ENCODE measurements at regions not wholly inside any gene's neighbourhood (a gene's known extent, or its start where the extent isn't known, plus 50 kb on each side); places are given as distances from the start of the nearest gene placed in this dataset.
"Not testable (repeated sequence)": the region's sequence is repeated elsewhere in the genome, so short reads cannot be mapped to it uniquely, and the experiment has no call there.

GRCh38 chr5:162931501-162931900, 505.9 kb upstream of the CCNG1 start:
- ATAC-seq (no peak), DNase-seq (no peak)
- Mint-ChIP-seq H3K4me1 (no peaks in the 10 kb centered on the region), H3K27me3 (no peaks in the 10 kb centered on the region), H3K9me3 (ENCODE audit: low read depth) (peaks cover 27% of the 10 kb centered on the region), H3K36me3 (ENCODE audit: low read depth) (no peaks in the 10 kb centered on the region), H3K27ac (no peak overlapping the region), H3K4me3 (no peak overlapping the region)
- ChIA-PET POLR2A (no interaction called here), CTCF (no interaction called here)
- intact Hi-C loops (cut with DNase I, micrococcal nuclease), result no loop called here

- no peak for DNase-seq
- peaks cover 9% of the 10 kb centered on the region for H3K9me3 Mint-ChIP-seq (ENCODE audit: low read depth)
- intact Hi-C loops (cut with DNase I, micrococcal nuclease), result no loop called here
- no peak overlapping the region for H3K27ac Mint-ChIP-seq
- H3K27me3 Mint-ChIP-seq, result no peaks in the 10 kb centered on the region
- no peak for ATAC-seq
- no peak overlapping the region for H3K4me3 Mint-ChIP-seq
- H3K4me1 Mint-ChIP-seq, result no peaks in the 10 kb centered on the region
- ChIA-PET POLR2A (no interaction called here), CTCF (no interaction called here)
- no peaks in the 10 kb centered on the region for H3K36me3 Mint-ChIP-seq (ENCODE audit: low read depth)
These were observed 497.4 kb upstream of the CCNG1 start for GRCh38 chr5:162939991-162940390.

GRCh38 chr5:162948677-162949076, 488.7 kb upstream of the CCNG1 start:
- DNase-seq (no peak), ATAC-seq (no peak)
- POLR2A ChIA-PET, result no interaction called here
- no peaks in the 10 kb centered on the region for H3K27me3 Mint-ChIP-seq
- no peak overlapping the region for H3K27ac Mint-ChIP-seq
- CTCF ChIA-PET, result no interaction called here
- intact Hi-C loops (cut with DNase I, micrococcal nuclease), result no loop called here
- H3K36me3 Mint-ChIP-seq (ENCODE audit: low read depth), result no peaks in the 10 kb centered on the region
- H3K4me1 Mint-ChIP-seq, result no peaks in the 10 kb centered on the region
- peaks cover 4% of the 10 kb centered on the region for H3K9me3 Mint-ChIP-seq (ENCODE audit: low read depth)
- H3K4me3 Mint-ChIP-seq, result no peak overlapping the region

- no peak overlapping the region for H3K27ac Mint-ChIP-seq
- intact Hi-C loops (cut with DNase I, micrococcal nuclease), result no loop called here
- CTCF ChIA-PET, result no interaction called here
These were observed 480.8 kb upstream of the CCNG1 start for GRCh38 chr5:162956570-162956969.

GRCh38 chr5:162964144-162964543, 473.3 kb upstream of the CCNG1 start:
- DNase-seq; H3K4me3 Mint-ChIP-seq; H3K36me3 Mint-ChIP-seq (ENCODE audit: low read depth); POLR2A ChIA-PET; H3K27me3 Mint-ChIP-seq; CTCF ChIA-PET; ATAC-seq; H3K27ac Mint-ChIP-seq; H3K4me1 Mint-ChIP-seq; intact Hi-C loops (cut with DNase I, micrococcal nuclease): not testable (repeated sequence)
- peaks cover 14% of the 10 kb centered on the region for H3K9me3 Mint-ChIP-seq (ENCODE audit: low read depth)

More at GRCh38 chr5:162956570-162956969, 480.8 kb upstream of the CCNG1 start:
- Mint-ChIP-seq H3K27me3 (no peaks in the 10 kb centered on the region), H3K4me3 (no peak overlapping the region), H3K36me3 (ENCODE audit: low read depth) (no peaks in the 10 kb centered on the region), H3K4me1 (no peaks in the 10 kb centered on the region), H3K9me3 (ENCODE audit: low read depth) (no peaks in the 10 kb centered on the region)
- POLR2A ChIA-PET, result no interaction called here
- DNase-seq, result no peak
- ATAC-seq, result no peak

GRCh38 chr5:162990063-162990462, 447.3 kb upstream of the CCNG1 start:
- Mint-ChIP-seq H3K4me3 (no peak overlapping the region), H3K4me1 (no peaks in the 10 kb centered on the region), H3K9me3 (ENCODE audit: low read depth) (peaks cover 5% of the 10 kb centered on the region), H3K27me3 (no peaks in the 10 kb centered on the region), H3K36me3 (ENCODE audit: low read depth) (no peaks in the 10 kb centered on the region), H3K27ac (no peak overlapping the region)
- no peak for DNase-seq
- intact Hi-C loops (cut with DNase I, micrococcal nuclease), result no loop called here
- ATAC-seq, result no peak
- POLR2A ChIA-PET, result no interaction called here
- CTCF ChIA-PET, result no interaction called here

- no peak overlapping the region for H3K27ac Mint-ChIP-seq
- CTCF ChIA-PET, result no interaction called here
- H3K9me3 Mint-ChIP-seq (ENCODE audit: low read depth), result peaks cover 5% of the 10 kb centered on the region
- POLR2A ChIA-PET, result no interaction called here
- H3K36me3 Mint-ChIP-seq (ENCODE audit: low read depth), result no peaks in the 10 kb centered on the region
- intact Hi-C loops (cut with DNase I, micrococcal nuclease), result no loop called here
- DNase-seq (no peak), ATAC-seq (no peak)
- H3K4me3 Mint-ChIP-seq, result no peak overlapping the region
- H3K4me1 Mint-ChIP-seq, result no peaks in the 10 kb centered on the region
- H3K27me3 Mint-ChIP-seq, result no peaks in the 10 kb centered on the region
These were observed 446.4 kb upstream of the CCNG1 start for GRCh38 chr5:162990856-162991497.

- Mint-ChIP-seq H3K36me3 (ENCODE audit: low read depth) (no peaks in the 10 kb centered on the region), H3K27ac (no peak overlapping the region), H3K4me1 (no peaks in the 10 kb centered on the region), H3K4me3 (no peak overlapping the region), H3K27me3 (no peaks in the 10 kb centered on the region), H3K9me3 (ENCODE audit: low read depth) (no peaks in the 10 kb centered on the region)
- DNase-seq (no peak), ATAC-seq (no peak)
- ChIA-PET CTCF (no interaction called here), POLR2A (no interaction called here)
- intact Hi-C loops (cut with DNase I, micrococcal nuclease), result no loop called here
These were observed 441.8 kb upstream of the CCNG1 start for GRCh38 chr5:162995568-162995967.

GRCh38 chr5:162996053-162996452, 441.3 kb upstream of the CCNG1 start:
- Mint-ChIP-seq H3K27ac (no peak overlapping the region), H3K4me1 (no peaks in the 10 kb centered on the region), H3K4me3 (no peak overlapping the region), H3K27me3 (no peaks in the 10 kb centered on the region), H3K36me3 (ENCODE audit: low read depth) (no peaks in the 10 kb centered on the region), H3K9me3 (ENCODE audit: low read depth) (no peaks in the 10 kb centered on the region)
- intact Hi-C loops (cut with DNase I, micrococcal nuclease), result no loop called here
- POLR2A ChIA-PET, result no interaction called here
- CTCF ChIA-PET, result interaction anchor here (1.3 kb wide), 1 partner anchor 41 kb away, joined by 3 read pairs; no protein-coding TSS in a partner anchor
- DNase-seq, result no peak
- no peak for ATAC-seq

- Mint-ChIP-seq H3K9me3 (ENCODE audit: low read depth) (peaks cover 2% of the 10 kb centered on the region), H3K27ac (no peak overlapping the region), H3K4me3 (no peak overlapping the region), H3K36me3 (ENCODE audit: low read depth) (no peaks in the 10 kb centered on the region), H3K27me3 (no peaks in the 10 kb centered on the region), H3K4me1 (no peaks in the 10 kb centered on the region)
- POLR2A ChIA-PET, result no interaction called here
- ATAC-seq, result no peak
- CTCF ChIA-PET, result no interaction called here
- DNase-seq, result no peak
- intact Hi-C loops (cut with DNase I, micrococcal nuclease), result no loop called here
These were observed 431.4 kb upstream of the CCNG1 start for GRCh38 chr5:163005949-163006348.

GRCh38 chr5:163022582-163023128, 414.7 kb upstream of the CCNG1 start:
- intact Hi-C loops (cut with DNase I, micrococcal nuclease), result no loop called here
- ChIA-PET POLR2A (no interaction called here), CTCF (no interaction called here)
- DNase-seq (no peak), ATAC-seq (no peak)
- Mint-ChIP-seq H3K9me3 (ENCODE audit: low read depth) (peaks cover 4% of the 10 kb centered on the region), H3K4me1 (no peaks in the 10 kb centered on the region), H3K36me3 (ENCODE audit: low read depth) (no peaks in the 10 kb centered on the region), H3K27ac (no peak overlapping the region), H3K4me3 (no peak overlapping the region), H3K27me3 (no peaks in the 10 kb centered on the region)

- Mint-ChIP-seq H3K4me3 (no peak overlapping the region), H3K36me3 (ENCODE audit: low read depth) (no peaks in the 10 kb centered on the region), H3K27ac (no peak overlapping the region), H3K27me3 (no peaks in the 10 kb centered on the region), H3K9me3 (ENCODE audit: low read depth) (peaks cover 4% of the 10 kb centered on the region), H3K4me1 (no peaks in the 10 kb centered on the region)
- POLR2A ChIA-PET, result no interaction called here
- ATAC-seq (no peak), DNase-seq (no peak)
- intact Hi-C loops (cut with DNase I, micrococcal nuclease), result no loop called here
- CTCF ChIA-PET, result no interaction called here
These were observed 413.5 kb upstream of the CCNG1 start for GRCh38 chr5:163023846-163024245.

- ATAC-seq, result no peak
- ChIA-PET POLR2A (no interaction called here), CTCF (no interaction called here)
- Mint-ChIP-seq H3K36me3 (ENCODE audit: low read depth) (no peaks in the 10 kb centered on the region), H3K27me3 (no peaks in the 10 kb centered on the region), H3K9me3 (ENCODE audit: low read depth) (peaks cover 4% of the 10 kb centered on the region), H3K4me1 (no peaks in the 10 kb centered on the region), H3K4me3 (no peak overlapping the region), H3K27ac (no peak overlapping the region)
- DNase-seq, result no peak
- intact Hi-C loops (cut with DNase I, micrococcal nuclease), result no loop called here
These were observed 412.5 kb upstream of the CCNG1 start for GRCh38 chr5:163024936-163025335.
